H9 (cell line): ENCODE measurements at regions not wholly inside any gene's neighbourhood (a gene's known extent, or its start where the extent isn't known, plus 50 kb on each side); places are given as distances from the start of the nearest gene placed in this dataset.

ENCODE experiments used
- DNase-seq: peaks from one replicate; pipeline ENCODE4 v3.0.0-alpha.2; 2017
- H2AFZ ChIP-seq: one replicate; pipeline ENCODE4 v1.6.1; 2013; ENCODE audit warnings: mild to moderate bottlenecking, low read length, control low read depth, moderate library complexity
- H2AK5ac ChIP-seq: 2 replicates; pipeline ENCODE4 v1.6.1; 2013; ENCODE audit warnings: low read length, control low read depth, mixed read lengths; ENCODE audit not compliant: insufficient read length
- H2BK120ac ChIP-seq: one replicate; pipeline ENCODE4 v1.6.1; 2013; ENCODE audit warnings: low read depth, mild to moderate bottlenecking, low read length, control low read depth, inconsistent platforms; ENCODE audit not compliant: poor library complexity, severe bottlenecking
- H2BK12ac ChIP-seq: 2 replicates; pipeline ENCODE4 v1.6.1; 2013; ENCODE audit warnings: low read length, control low read depth, mixed read lengths, low read depth; ENCODE audit not compliant: insufficient read length
- H2BK15ac ChIP-seq: 2 replicates; pipeline ENCODE4 v1.6.1; 2013; ENCODE audit warnings: low read depth, low read length, control low read depth
- H2BK20ac ChIP-seq: one replicate; pipeline ENCODE4 v1.6.1; 2013; ENCODE audit warnings: low read depth, mild to moderate bottlenecking, low read length, control low read depth, inconsistent platforms; ENCODE audit not compliant: poor library complexity, severe bottlenecking
- H2BK5ac ChIP-seq: 2 replicates; pipeline ENCODE4 v1.6.1; 2013; ENCODE audit warnings: low read length, control low read depth, mixed read lengths; ENCODE audit not compliant: insufficient read length
- H3K14ac ChIP-seq: 2 replicates; pipeline ENCODE4 v1.6.1; 2013; ENCODE audit warnings: low read length, control low read depth; ENCODE audit not compliant: insufficient read depth
- H3K18ac ChIP-seq: 2 replicates; pipeline ENCODE4 v1.6.1; 2013; ENCODE audit warnings: low read depth, mild to moderate bottlenecking, mixed read lengths, low read length, control low read depth; ENCODE audit not compliant: insufficient read length
- H3K23ac ChIP-seq: 2 replicates; pipeline ENCODE4 v1.6.1; 2013; ENCODE audit warnings: low read length, control low read depth, mixed read lengths, low read depth; ENCODE audit not compliant: insufficient read length
- H3K23me2 ChIP-seq: 2 replicates; pipeline ENCODE4 v1.6.1; 2013; ENCODE audit warnings: low read depth, mild to moderate bottlenecking, mixed read lengths, low read length, control low read depth; ENCODE audit not compliant: insufficient read length, poor library complexity, severe bottlenecking
- H3K27ac ChIP-seq: 2 replicates; pipeline ENCODE4 v1.5.1; 2013; ENCODE audit warnings: low read length, control low read depth, mixed read lengths, low read depth; ENCODE audit not compliant: insufficient read length
- H3K27me3 ChIP-seq: 2 replicates; pipeline ENCODE4 v1.6.1; 2013; ENCODE audit warnings: low read length, control low read depth, inconsistent platforms; ENCODE audit not compliant: insufficient read depth
- H3K4ac ChIP-seq: 2 replicates; pipeline ENCODE4 v1.6.1; 2013; ENCODE audit warnings: low read depth, mild to moderate bottlenecking, control low read depth, inconsistent platforms, low read length, moderate library complexity
- H3K4me1 ChIP-seq: 2 replicates; pipeline ENCODE4 v1.6.1; 2013; ENCODE audit warnings: low read length, control low read depth, inconsistent platforms; ENCODE audit not compliant: insufficient read depth
- H3K4me2 ChIP-seq: 2 replicates; pipeline ENCODE4 v1.6.1; 2013; ENCODE audit warnings: low read length, control low read depth, mixed read lengths; ENCODE audit not compliant: insufficient read length, insufficient read depth
- H3K56ac ChIP-seq: 2 replicates; pipeline ENCODE4 v1.6.1; 2013; ENCODE audit warnings: low read depth, mild to moderate bottlenecking, mixed read lengths, low read length, control low read depth; ENCODE audit not compliant: insufficient read length
- H3K79me1 ChIP-seq: 2 replicates; pipeline ENCODE4 v1.6.1; 2013; ENCODE audit warnings: low read depth, mild to moderate bottlenecking, moderate library complexity, low read length, control low read depth, inconsistent platforms; ENCODE audit not compliant: insufficient read depth, poor library complexity, severe bottlenecking
- H3K79me2 ChIP-seq: 2 replicates; pipeline ENCODE4 v1.6.1; 2013; ENCODE audit warnings: low read length, control low read depth, inconsistent platforms; ENCODE audit not compliant: insufficient read depth
- H3K9ac ChIP-seq: 2 replicates; pipeline ENCODE4 v1.6.1; 2013; ENCODE audit warnings: low read length, control low read depth, mixed read lengths; ENCODE audit not compliant: insufficient read length; ENCODE audit errors: extremely low read depth
- H3K9me3 ChIP-seq: one replicate; pipeline ENCODE4 v1.6.1; 2013; ENCODE audit warnings: low read depth, low read length, inconsistent platforms; ENCODE audit not compliant: control insufficient read depth
- H3T11ph ChIP-seq: one replicate; pipeline ENCODE4 v1.6.1; 2013; ENCODE audit warnings: mild to moderate bottlenecking, low read length, control low read depth, inconsistent platforms
- H4K20me1 ChIP-seq: one replicate; pipeline ENCODE4 v1.6.1; 2013; ENCODE audit not compliant: control insufficient read depth, insufficient read length, insufficient read depth
- H4K5ac ChIP-seq: 2 replicates; pipeline ENCODE4 v1.6.1; 2013; ENCODE audit warnings: low read depth, mild to moderate bottlenecking, mixed read lengths, low read length, control low read depth; ENCODE audit not compliant: insufficient read length
- H4K8ac ChIP-seq: replicated peaks from 2 replicates; pipeline ENCODE4 v1.6.1; 2013; ENCODE audit warnings: low read length, control low read depth, mixed read lengths, low read depth; ENCODE audit not compliant: insufficient read length
- H4K91ac ChIP-seq: 2 replicates; pipeline ENCODE4 v1.6.1; 2013; ENCODE audit warnings: low read depth, mild to moderate bottlenecking, moderate library complexity, mixed read lengths, low read length, control low read depth; ENCODE audit not compliant: insufficient read length
- H3K27ac Mint-ChIP-seq, 3 experiments: 2 replicates in 2 of 3; 3 replicates in 1 of 3; pipeline ENCODE4 v1.8.0; 2020 to 2021; ENCODE audit warnings: mixed read lengths in 3 of 3, mild to moderate bottlenecking in 1 of 3, moderate library complexity in 1 of 3
- H3K27me3 Mint-ChIP-seq: 2 replicates; pipeline ENCODE4 v1.8.0; 2021; ENCODE audit warnings: low read depth, mild to moderate bottlenecking, moderate library complexity, mixed read lengths
- H3K36me3 Mint-ChIP-seq, 3 experiments: 2 replicates in 2 of 3; 3 replicates in 1 of 3; pipeline ENCODE4 v1.8.0; 2020 to 2021; ENCODE audit warnings: low read depth in 3 of 3, mixed read lengths in 3 of 3; ENCODE audit not compliant: insufficient read depth in 1 of 3
- H3K4me1 Mint-ChIP-seq, 2 experiments: 2 replicates each; pipeline ENCODE4 v1.8.0; 2020; ENCODE audit warnings: mixed read lengths in 2 of 2
- H3K4me3 Mint-ChIP-seq, 2 experiments: 2 replicates in 1 of 2; 3 replicates in 1 of 2; pipeline ENCODE4 v1.8.0; 2020 to 2021; ENCODE audit warnings: mild to moderate bottlenecking in 2 of 2, mixed read lengths in 2 of 2, moderate library complexity in 1 of 2
- H3K9me3 Mint-ChIP-seq, 2 experiments: 2 replicates in 1 of 2; 3 replicates in 1 of 2; pipeline ENCODE4 v1.8.0; 2020; ENCODE audit warnings: mild to moderate bottlenecking in 2 of 2, mixed read lengths in 2 of 2, moderate library complexity in 1 of 2
- WGBS: extraction: QIAGEN DNeasy Blood & Tissue Kit; methylation state at CpG from one replicate; pipeline ENCODE4 v1.1.7; 2013; ENCODE audit warnings: missing lambda C conversion rate, low lambda C conversion rate, mixed read lengths; ENCODE audit not compliant: insufficient read length; ENCODE audit errors: extremely low coverage; 5-methylcytosine and 5-hydroxymethylcytosine counted together
- TF ChIP-seq, protein P1 (sequence below): fragments of 200-600 bp; sonication (generic); conservative IDR thresholded peaks from 3 replicates; pipeline ENCODE4 v1.8.0; 2021; ENCODE audit warnings: antibody characterized with exemption, mild to moderate bottlenecking

DNA sequence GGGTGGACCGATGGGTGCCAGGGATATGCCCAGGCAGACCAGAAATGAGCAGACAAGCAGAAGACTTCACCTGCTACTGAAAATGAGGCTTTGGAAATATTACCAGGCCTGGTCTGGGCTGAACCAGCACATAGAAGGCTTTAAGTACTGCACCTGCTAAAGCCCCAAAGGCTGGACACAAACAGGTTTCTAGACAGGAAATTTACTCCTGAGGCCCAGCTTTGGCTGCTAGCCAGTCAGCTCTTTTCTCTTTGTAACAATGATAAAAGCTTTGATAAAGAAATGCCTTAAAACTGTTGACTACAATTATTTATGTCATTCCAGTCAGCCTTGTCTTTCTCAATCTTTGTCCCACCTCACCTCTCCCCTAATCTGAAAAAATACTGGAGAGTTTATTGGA is 228.9 kb upstream of the EGLN3 start:
- Histone ChIP-seq H4K5ac (no peak overlapping the region), H3K9me3 (no peaks in the 10 kb centered on the region), H4K8ac (no peak overlapping the region), H3K14ac (no peak overlapping the region), H2BK5ac (no peak overlapping the region), H3K23me2 (no peaks in the 10 kb centered on the region), H2BK120ac (no peak overlapping the region), H3K9ac (no peak overlapping the region), H4K20me1 (no peaks in the 10 kb centered on the region), H3K79me1 (no peaks in the 10 kb centered on the region), H2BK20ac (no peak overlapping the region), H3T11ph (no peak overlapping the region), H2AK5ac (no peak overlapping the region), H3K79me2 (no peaks in the 10 kb centered on the region), H3K18ac (no peak overlapping the region), H3K4ac (no peak overlapping the region), H4K91ac (no peak overlapping the region), H3K56ac (no peak overlapping the region), H2AFZ (no peak overlapping the region), H3K4me1 (no peaks in the 10 kb centered on the region), H3K27me3 (no peaks in the 10 kb centered on the region), H3K27ac (no peak overlapping the region), H3K23ac (no peak overlapping the region), H2BK15ac (no peak overlapping the region), H2BK12ac (no peak overlapping the region), H3K4me2 (no peak overlapping the region)
- Mint-ChIP-seq H3K4me1 (peaks cover 3 to 9% of the 10 kb centered on the region in 2 experiments; a peak in 3 of 4 replicates), H3K9me3 (no peaks in the 10 kb centered on the region), H3K4me3 (no peak overlapping the region), H3K36me3 (no peaks in the 10 kb centered on the region), H3K27ac (no peak overlapping the region), H3K27me3 (no peaks in the 10 kb centered on the region)
- WGBS: no CpG with 5 or more reads among the region's 1 CpG
- TF ChIP-seq, protein P1, sequence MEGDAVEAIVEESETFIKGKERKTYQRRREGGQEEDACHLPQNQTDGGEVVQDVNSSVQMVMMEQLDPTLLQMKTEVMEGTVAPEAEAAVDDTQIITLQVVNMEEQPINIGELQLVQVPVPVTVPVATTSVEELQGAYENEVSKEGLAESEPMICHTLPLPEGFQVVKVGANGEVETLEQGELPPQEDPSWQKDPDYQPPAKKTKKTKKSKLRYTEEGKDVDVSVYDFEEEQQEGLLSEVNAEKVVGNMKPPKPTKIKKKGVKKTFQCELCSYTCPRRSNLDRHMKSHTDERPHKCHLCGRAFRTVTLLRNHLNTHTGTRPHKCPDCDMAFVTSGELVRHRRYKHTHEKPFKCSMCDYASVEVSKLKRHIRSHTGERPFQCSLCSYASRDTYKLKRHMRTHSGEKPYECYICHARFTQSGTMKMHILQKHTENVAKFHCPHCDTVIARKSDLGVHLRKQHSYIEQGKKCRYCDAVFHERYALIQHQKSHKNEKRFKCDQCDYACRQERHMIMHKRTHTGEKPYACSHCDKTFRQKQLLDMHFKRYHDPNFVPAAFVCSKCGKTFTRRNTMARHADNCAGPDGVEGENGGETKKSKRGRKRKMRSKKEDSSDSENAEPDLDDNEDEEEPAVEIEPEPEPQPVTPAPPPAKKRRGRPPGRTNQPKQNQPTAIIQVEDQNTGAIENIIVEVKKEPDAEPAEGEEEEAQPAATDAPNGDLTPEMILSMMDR: no peak
- no peak for DNase-seq
